GM12872 (cell line): ENCODE measurements at regions not wholly inside any gene's neighbourhood (a gene's known extent, or its start where the extent isn't known, plus 50 kb on each side); places are given as distances from the start of the nearest gene placed in this dataset.

Source experiments
- CTCF ChIP-seq: IDR thresholded peaks from 3 replicates; pipeline ENCODE4 v1.5.1; 2011; ENCODE audit warnings: low read depth, mild to moderate bottlenecking, low read length, moderate library complexity; ENCODE audit not compliant: insufficient read depth

DNA sequence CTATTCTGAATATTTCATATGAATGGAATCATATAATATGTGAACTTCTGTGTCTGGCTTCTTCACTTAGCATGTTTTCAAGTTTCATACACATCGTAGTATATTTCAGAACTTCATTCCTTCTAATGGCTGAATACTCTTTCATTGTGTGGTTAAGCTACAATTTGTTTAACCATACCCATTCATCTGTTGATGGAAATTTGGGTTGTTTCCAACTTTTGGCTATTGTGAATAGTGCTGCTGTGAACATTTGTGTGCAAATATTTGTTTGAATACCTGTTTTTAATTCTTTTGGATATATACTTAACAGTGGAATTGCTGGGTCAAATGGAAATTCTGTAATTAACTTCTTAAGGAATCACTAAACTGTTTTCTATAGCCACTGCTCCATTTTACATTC is 86.0 kb upstream of the MDFIC start:
- TF ChIP-seq CTCF = no peak

- no peak for TF ChIP-seq CTCF
Observed at GRCh38 chr7:114842551-114843065, 79.3 kb upstream of the MDFIC start.

DNA sequence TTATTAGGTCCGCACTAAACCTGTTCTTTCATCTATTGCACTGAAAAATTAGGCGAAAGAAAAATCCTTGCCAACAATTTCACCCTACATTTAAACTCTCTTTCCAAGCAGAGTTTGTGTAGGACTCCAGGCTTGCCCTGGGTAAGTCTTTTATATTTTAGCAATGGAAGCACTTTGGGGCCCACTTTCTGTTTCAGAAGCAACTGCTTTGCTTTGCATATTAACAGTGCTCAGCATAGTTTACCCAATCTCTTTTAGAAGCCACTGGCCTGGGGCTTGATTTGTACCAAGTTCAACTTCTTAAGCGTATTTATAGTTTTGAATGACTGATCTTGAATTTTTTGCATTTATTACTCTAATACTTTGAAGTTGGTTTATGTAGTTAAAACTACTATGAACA is 78.8 kb upstream of the MDFIC start:
- TF ChIP-seq CTCF = no peak

- no peak for TF ChIP-seq CTCF
Observed at GRCh38 chr7:114851406-114852061, 70.4 kb upstream of the MDFIC start.

GRCh38 chr7:114852293-114852692 is 69.6 kb upstream of the MDFIC start:
- TF ChIP-seq CTCF = no peak

DNA sequence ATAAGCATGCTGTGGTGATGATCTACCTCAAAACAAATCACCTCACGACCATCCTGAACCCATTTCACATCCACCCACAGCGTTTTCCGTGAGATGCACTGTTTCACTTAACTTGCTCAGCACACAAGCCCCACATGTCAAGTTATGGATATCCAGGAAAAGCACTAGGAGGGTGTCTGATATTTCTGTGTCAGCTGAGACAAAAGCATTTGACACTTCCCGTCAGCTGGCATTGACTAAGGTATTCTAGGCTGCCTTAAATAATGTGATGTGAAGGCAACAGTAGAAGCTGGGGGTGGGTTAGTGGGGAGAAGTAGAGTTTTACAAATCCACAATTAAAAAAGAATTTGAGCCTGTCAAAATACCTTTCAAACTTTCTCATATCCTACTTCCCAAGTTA is 68.7 kb upstream of the MDFIC start:
- no peak for TF ChIP-seq CTCF

- TF ChIP-seq CTCF = no peak
Observed at GRCh38 chr7:114854369-114854768, 67.5 kb upstream of the MDFIC start.
